IMR-90 (cell line): ENCODE measurements at regions not wholly inside any gene's neighbourhood (a gene's known extent, or its start where the extent isn't known, plus 50 kb on each side); places are given as distances from the start of the nearest gene placed in this dataset.

Experiments
- ATAC-seq: fragments of 200-7000 bp; cut with Tn5 transposase; 2 replicates; pipeline ENCODE4 v1.9.1; 2020; ENCODE audit warnings: low read depth, mild to moderate bottlenecking, moderate library complexity
- BruUV-seq: library from RNA; stranded (reverse); fragments of 400-500 nt; replicated peaks from 2 replicates; lab custom pipeline; 2021; lab: Mats Ljungman, UMichigan
- CTCF ChIA-PET: fragments of 300-600 bp; formaldehyde crosslinking; extraction: SDS; loops from one replicate; lab custom pipeline; 2021; ENCODE audit warnings: antibody characterized with exemption; lab: Yijun Ruan, JAX
- POLR2A ChIA-PET: fragments of 300-600 bp; sonication (Branson Sonifier 250); formaldehyde crosslinking; loops from one replicate; lab custom pipeline; 2022; ENCODE audit warnings: antibody characterized with exemption; ENCODE audit not compliant: unreplicated experiment; lab: Charles Lee
- DNase-seq: peaks from one replicate; pipeline ENCODE4 v3.0.0; 2013
- H2AFZ ChIP-seq: replicated peaks from 2 replicates; pipeline ENCODE3; 2013; ENCODE audit warnings: low read length, mild to moderate bottlenecking; ENCODE audit not compliant: poor library complexity
- H2AK5ac ChIP-seq: 2 replicates; pipeline ENCODE4 v1.6.1; 2013; ENCODE audit warnings: low read depth, low read length, inconsistent platforms
- H2AK9ac ChIP-seq: replicated peaks from 2 replicates; pipeline ENCODE3; 2013; ENCODE audit warnings: mild to moderate bottlenecking, low read depth, low read length, moderate library complexity; ENCODE audit not compliant: poor library complexity
- H2BK120ac ChIP-seq: 2 replicates; pipeline ENCODE4 v1.6.1; 2013; ENCODE audit warnings: low read depth, low read length, inconsistent platforms
- H2BK15ac ChIP-seq: 3 replicates; pipeline ENCODE4 v1.6.1; 2013; ENCODE audit warnings: low read depth, low read length, inconsistent platforms
- H2BK20ac ChIP-seq: 2 replicates; pipeline ENCODE4 v1.6.1; 2013; ENCODE audit warnings: low read depth, mild to moderate bottlenecking, inconsistent platforms, low read length, moderate library complexity
- H2BK5ac ChIP-seq: 2 replicates; pipeline ENCODE4 v1.6.1; 2013; ENCODE audit warnings: mild to moderate bottlenecking, low read depth, low read length, inconsistent platforms; ENCODE audit not compliant: poor library complexity, severe bottlenecking
- H3K14ac ChIP-seq: replicated peaks from 2 replicates; pipeline ENCODE4 v1.6.1; 2013; ENCODE audit warnings: low read depth, low read length, inconsistent platforms
- H3K18ac ChIP-seq: 2 replicates; pipeline ENCODE4 v1.6.1; 2013; ENCODE audit warnings: low read depth, low read length, control low read depth
- H3K23ac ChIP-seq: 2 replicates; pipeline ENCODE4 v1.6.1; 2013; ENCODE audit warnings: low read depth, low read length, inconsistent platforms
- H3K27ac ChIP-seq: 2 replicates; pipeline ENCODE4 v1.5.1; 2013; ENCODE audit warnings: mild to moderate bottlenecking, control low read depth, low read length; ENCODE audit not compliant: insufficient read depth
- H3K27me3 ChIP-seq: 2 replicates; pipeline ENCODE4 v1.6.1; 2013; ENCODE audit warnings: low read length; ENCODE audit not compliant: control insufficient read depth, insufficient read depth
- H3K36me3 ChIP-seq: 2 replicates; pipeline ENCODE4 v1.6.1; 2013; ENCODE audit warnings: low read length, mixed read lengths; ENCODE audit not compliant: control insufficient read depth, insufficient read depth
- H3K4ac ChIP-seq: 2 replicates; pipeline ENCODE4 v1.6.1; 2013; ENCODE audit warnings: low read depth, low read length, inconsistent platforms
- H3K4me1 ChIP-seq: 2 replicates; pipeline ENCODE4 v1.6.1; 2013; ENCODE audit warnings: low read length, mixed read lengths; ENCODE audit not compliant: control insufficient read depth, insufficient read depth
- H3K4me2 ChIP-seq: 2 replicates; pipeline ENCODE4 v1.6.1; 2013; ENCODE audit warnings: low read depth, mild to moderate bottlenecking, control low read depth, low read length, moderate library complexity
- H3K4me3 ChIP-seq: 2 replicates; pipeline ENCODE4 v1.5.1; 2013; ENCODE audit warnings: low read depth, mild to moderate bottlenecking, control low read depth, low read length, moderate library complexity; ENCODE audit not compliant: insufficient read depth
- H3K56ac ChIP-seq: 2 replicates; pipeline ENCODE4 v1.6.1; 2013; ENCODE audit warnings: low read length, inconsistent platforms; ENCODE audit not compliant: insufficient read depth; ENCODE audit errors: extremely low read depth
- H3K79me1 ChIP-seq, 2 experiments: 2 replicates each; pipeline ENCODE4 v1.6.1; 2013; ENCODE audit warnings: low read length in 2 of 2, inconsistent platforms in 1 of 2, low read depth in 1 of 2
- H3K9ac ChIP-seq: 2 replicates; pipeline ENCODE4 v1.6.1; 2013; ENCODE audit warnings: low read depth, low read length, control low read depth
- H3K9me1 ChIP-seq: 2 replicates; pipeline ENCODE4 v1.6.1; 2013; ENCODE audit warnings: low read length, inconsistent platforms; ENCODE audit not compliant: insufficient read depth
- H3K9me3 ChIP-seq: 2 replicates; pipeline ENCODE4 v1.6.1; 2013; ENCODE audit warnings: low read length; ENCODE audit not compliant: control insufficient read depth, insufficient read depth
- H4K20me1 ChIP-seq: 2 replicates; pipeline ENCODE4 v1.6.1; 2013; ENCODE audit warnings: low read length, inconsistent platforms; ENCODE audit not compliant: insufficient read depth
- H4K5ac ChIP-seq: 2 replicates; pipeline ENCODE4 v1.6.1; 2013; ENCODE audit warnings: mild to moderate bottlenecking, low read depth, low read length, control low read depth
- H4K8ac ChIP-seq, 2 experiments: 2 replicates each; pipeline ENCODE4 v1.6.1; 2013; ENCODE audit warnings: low read depth in 2 of 2, low read length in 2 of 2, control low read depth in 1 of 2, inconsistent platforms in 1 of 2
- H4K91ac ChIP-seq: 2 replicates; pipeline ENCODE4 v1.6.1; 2013; ENCODE audit warnings: low read depth, low read length, inconsistent platforms; ENCODE audit not compliant: insufficient read depth
- BHLHE40 ChIP-seq: fragments of 150-350 bp; IDR thresholded peaks from 2 replicates; pipeline ENCODE4 v1.6.1; 2016; ENCODE audit warnings: mild to moderate bottlenecking, low read depth, low read length
- CEBPB ChIP-seq: IDR thresholded peaks from 2 replicates; pipeline ENCODE4 v1.6.1; 2012; ENCODE audit warnings: low read depth, low read length, improper control_type of control experiment
- CHD1 ChIP-seq: IDR thresholded peaks from 2 replicates; pipeline ENCODE4 v1.6.1; 2012; ENCODE audit warnings: low read depth, low read length, improper control_type of control experiment
- CTCF ChIP-seq: conservative IDR thresholded peaks from 2 replicates; pipeline ENCODE4 v1.5.1; 2012; ENCODE audit warnings: mild to moderate bottlenecking, low read depth, low read length, improper control_type of control experiment
- ELK1 ChIP-seq: fragments of 150-350 bp; IDR thresholded peaks from 2 replicates; pipeline ENCODE4 v1.6.1; 2016; ENCODE audit warnings: low read depth, mild to moderate bottlenecking, low read length, moderate library complexity, borderline replicate concordance
- FOS ChIP-seq: fragments of 150-350 bp; IDR thresholded peaks from 2 replicates; pipeline ENCODE4 v1.6.1; 2016; ENCODE audit warnings: low read depth, low read length
- MAFK ChIP-seq: IDR thresholded peaks from 2 replicates; pipeline ENCODE4 v1.6.1; 2012; ENCODE audit warnings: low read depth, low read length, improper control_type of control experiment
- MAZ ChIP-seq: IDR thresholded peaks from 2 replicates; pipeline ENCODE4 v1.6.1; 2012; ENCODE audit warnings: low read depth, mild to moderate bottlenecking, low read length, improper control_type of control experiment, moderate library complexity, borderline replicate concordance
- MXI1 ChIP-seq: IDR thresholded peaks from 2 replicates; pipeline ENCODE4 v1.6.1; 2012; ENCODE audit warnings: low read depth, mild to moderate bottlenecking, low read length, moderate library complexity, borderline replicate concordance
- NFE2L2 ChIP-seq: fragments of 150-350 bp; IDR thresholded peaks from 2 replicates; pipeline ENCODE4 v1.6.1; 2016; ENCODE audit warnings: low read depth, mild to moderate bottlenecking, low read length
- POLR2A ChIP-seq: IDR thresholded peaks from 2 replicates; pipeline ENCODE4 v1.6.1; 2012; ENCODE audit warnings: mild to moderate bottlenecking, low read depth, low read length
- RAD21 ChIP-seq: IDR thresholded peaks from 2 replicates; pipeline ENCODE4 v1.6.1; 2012; ENCODE audit warnings: low read length, improper control_type of control experiment
- RCOR1 ChIP-seq: IDR thresholded peaks from 2 replicates; pipeline ENCODE4 v1.6.1; 2012; ENCODE audit warnings: mild to moderate bottlenecking, low read length, improper control_type of control experiment; ENCODE audit not compliant: insufficient replicate concordance
- RFX5 ChIP-seq: IDR thresholded peaks from 2 replicates; pipeline ENCODE4 v1.8.0; 2012; ENCODE audit warnings: low read depth, mild to moderate bottlenecking, low read length, moderate library complexity
- SMC3 ChIP-seq: fragments of 150-350 bp; IDR thresholded peaks from 2 replicates; pipeline ENCODE4 v1.6.1; 2016; ENCODE audit warnings: low read depth, mild to moderate bottlenecking, antibody characterized with exemption, low read length, moderate library complexity
- WGBS, 2 experiments: methylation state at CpG; one replicate each; pipeline versions ENCODE4 v1.1.5 to v1.1.7; 2013; ENCODE audit warnings: missing lambda C conversion rate in 2 of 2; ENCODE audit not compliant: insufficient read length in 1 of 2; ENCODE audit errors: extremely low coverage in 2 of 2; 5-methylcytosine and 5-hydroxymethylcytosine counted together
- dilution Hi-C: fragments of 300-500 bp; cut with HindIII; formaldehyde crosslinking; loops from one replicate; pipeline ENCODE4 v1.14.3; 2018; ENCODE audit warnings: low sequenced_read_pairs; ENCODE audit not compliant: unreplicated experiment
- in situ Hi-C: fragments of 300-500 bp; cut with MboI; formaldehyde crosslinking; loops from 3 replicates; pipeline ENCODE4 v1.14.3; 2019; ENCODE audit warnings: low sequenced_read_pairs, inconsistent platforms, mixed read lengths
- intact Hi-C: fragments of 100-400 bp; cut with micrococcal nuclease; formaldehyde crosslinking; loops from 2 replicates; pipeline ENCODE4 v1.10.0; 2022
- TF ChIP-seq, protein P1 (sequence below): fragments of 150-350 bp; IDR thresholded peaks from 2 replicates; pipeline ENCODE4 v1.6.1; 2017; ENCODE audit warnings: mild to moderate bottlenecking, antibody characterized with exemption, low read length, low read depth

DNA sequence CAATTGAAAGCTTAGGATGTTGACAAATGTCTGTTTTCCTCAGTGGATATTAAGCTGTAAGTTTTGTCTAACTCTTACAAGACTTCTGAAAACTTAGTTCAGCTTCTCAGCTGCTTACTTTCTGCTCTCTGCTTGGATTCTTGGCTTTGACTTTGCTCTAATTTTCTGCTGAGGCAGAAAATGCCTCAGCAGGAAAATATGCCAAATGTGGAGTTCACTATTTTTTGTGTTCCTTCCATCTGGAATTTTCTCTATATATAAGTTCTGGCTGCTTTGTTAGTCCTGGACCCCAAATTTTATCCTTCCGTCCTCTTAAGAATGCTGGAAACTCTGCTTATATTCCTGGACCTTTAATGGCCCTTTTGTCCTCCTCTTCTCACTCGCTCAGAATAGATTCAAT, 352.6 kb upstream of the NWD2 start:
- H3K14ac ChIP-seq = no peak overlapping the region
- H3K27ac ChIP-seq = no peak overlapping the region
- H3K4ac ChIP-seq = no peak overlapping the region
- H4K8ac ChIP-seq = no peak overlapping the region
- H2BK120ac ChIP-seq = no peak overlapping the region
- H2AK5ac ChIP-seq = no peak overlapping the region
- DNase-seq (no peak), ATAC-seq (no peak)
- no peak overlapping the region for H3K18ac ChIP-seq
- dilution Hi-C loops (no loop called here), intact Hi-C loops (no loop called here), in situ Hi-C loops (no loop called here)
- ChIA-PET CTCF (no interaction called here), POLR2A (no interaction called here)
- H4K20me1 ChIP-seq = no peaks in the 10 kb centered on the region
- H2BK15ac ChIP-seq = no peak overlapping the region
- H3K4me2 ChIP-seq = no peak overlapping the region
- no CpG with 5 or more reads among the region's 2 CpGs for WGBS, 2 experiments
- H2AFZ ChIP-seq = no peak overlapping the region
- no peak overlapping the region for H4K91ac ChIP-seq
- peaks cover 17% of the 10 kb centered on the region for H3K9me3 ChIP-seq
- H2BK20ac ChIP-seq = no peak overlapping the region
- no peaks in the 10 kb centered on the region for H3K4me1 ChIP-seq
- no peak overlapping the region for H3K9ac ChIP-seq
- no peak overlapping the region for H3K56ac ChIP-seq
- no peak overlapping the region for H3K23ac ChIP-seq
- BruUV-seq = no TSS peak
- TF ChIP-seq, protein P1, sequence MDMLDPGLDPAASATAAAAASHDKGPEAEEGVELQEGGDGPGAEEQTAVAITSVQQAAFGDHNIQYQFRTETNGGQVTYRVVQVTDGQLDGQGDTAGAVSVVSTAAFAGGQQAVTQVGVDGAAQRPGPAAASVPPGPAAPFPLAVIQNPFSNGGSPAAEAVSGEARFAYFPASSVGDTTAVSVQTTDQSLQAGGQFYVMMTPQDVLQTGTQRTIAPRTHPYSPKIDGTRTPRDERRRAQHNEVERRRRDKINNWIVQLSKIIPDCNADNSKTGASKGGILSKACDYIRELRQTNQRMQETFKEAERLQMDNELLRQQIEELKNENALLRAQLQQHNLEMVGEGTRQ = no peak
- no peak for TF ChIP-seq RAD21
- no peak for TF ChIP-seq RFX5
- TF ChIP-seq CTCF = no peak
- no peak for TF ChIP-seq ELK1
- TF ChIP-seq CEBPB = no peak
- no peak for TF ChIP-seq MAZ
- TF ChIP-seq MAFK = no peak
- no peak for TF ChIP-seq BHLHE40
- no peak for TF ChIP-seq SMC3
- TF ChIP-seq NFE2L2 = no peak
- TF ChIP-seq CHD1 = no peak
- TF ChIP-seq POLR2A = no peak
- TF ChIP-seq FOS = no peak
- no peak for TF ChIP-seq MXI1
- TF ChIP-seq RCOR1 = no peak
- H3K4me3 ChIP-seq = no peak overlapping the region
- H4K5ac ChIP-seq = no peak overlapping the region
- H3K36me3 ChIP-seq = no peaks in the 10 kb centered on the region
- no peaks in the 10 kb centered on the region for H3K27me3 ChIP-seq
- no peaks in the 10 kb centered on the region for H3K9me1 ChIP-seq
- H2AK9ac ChIP-seq = no peak overlapping the region
- no peak overlapping the region for H2BK5ac ChIP-seq
- no peaks in the 10 kb centered on the region for H3K79me1 ChIP-seq
